ENCODE measurements at regions not wholly inside any gene's neighbourhood (a gene's known extent, or its start where the extent isn't known, plus 50 kb on each side); places are given as distances from the start of the nearest gene placed in this dataset.

DNA sequence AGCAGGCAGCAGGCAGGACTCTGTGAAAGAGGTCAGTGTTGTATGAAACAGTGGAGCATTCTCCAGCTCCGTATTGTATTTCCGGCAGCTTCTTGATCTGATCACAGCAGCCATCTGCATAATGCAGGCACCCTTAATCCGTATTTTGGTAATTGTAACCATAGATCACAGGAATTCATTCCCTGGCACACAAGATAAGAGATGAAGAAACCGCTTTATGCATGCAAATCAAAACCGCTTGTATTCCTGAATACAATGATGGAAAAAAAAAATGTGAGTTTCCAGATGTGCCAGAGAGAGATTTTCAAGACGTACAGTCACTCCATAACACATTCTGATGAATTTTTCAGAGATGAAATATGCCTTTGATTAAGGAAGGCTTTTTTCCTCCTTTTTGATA, 221.3 kb downstream of the ACKR3 start:
- DNase-seq (ENCODE audit: extremely low read depth, low read depth): peak; percentile 76
- no peak for TF ChIP-seq CTCF (IDR thresholded peaks at IDR 0.05; ENCODE audit: low read depth, low read length)

DNA sequence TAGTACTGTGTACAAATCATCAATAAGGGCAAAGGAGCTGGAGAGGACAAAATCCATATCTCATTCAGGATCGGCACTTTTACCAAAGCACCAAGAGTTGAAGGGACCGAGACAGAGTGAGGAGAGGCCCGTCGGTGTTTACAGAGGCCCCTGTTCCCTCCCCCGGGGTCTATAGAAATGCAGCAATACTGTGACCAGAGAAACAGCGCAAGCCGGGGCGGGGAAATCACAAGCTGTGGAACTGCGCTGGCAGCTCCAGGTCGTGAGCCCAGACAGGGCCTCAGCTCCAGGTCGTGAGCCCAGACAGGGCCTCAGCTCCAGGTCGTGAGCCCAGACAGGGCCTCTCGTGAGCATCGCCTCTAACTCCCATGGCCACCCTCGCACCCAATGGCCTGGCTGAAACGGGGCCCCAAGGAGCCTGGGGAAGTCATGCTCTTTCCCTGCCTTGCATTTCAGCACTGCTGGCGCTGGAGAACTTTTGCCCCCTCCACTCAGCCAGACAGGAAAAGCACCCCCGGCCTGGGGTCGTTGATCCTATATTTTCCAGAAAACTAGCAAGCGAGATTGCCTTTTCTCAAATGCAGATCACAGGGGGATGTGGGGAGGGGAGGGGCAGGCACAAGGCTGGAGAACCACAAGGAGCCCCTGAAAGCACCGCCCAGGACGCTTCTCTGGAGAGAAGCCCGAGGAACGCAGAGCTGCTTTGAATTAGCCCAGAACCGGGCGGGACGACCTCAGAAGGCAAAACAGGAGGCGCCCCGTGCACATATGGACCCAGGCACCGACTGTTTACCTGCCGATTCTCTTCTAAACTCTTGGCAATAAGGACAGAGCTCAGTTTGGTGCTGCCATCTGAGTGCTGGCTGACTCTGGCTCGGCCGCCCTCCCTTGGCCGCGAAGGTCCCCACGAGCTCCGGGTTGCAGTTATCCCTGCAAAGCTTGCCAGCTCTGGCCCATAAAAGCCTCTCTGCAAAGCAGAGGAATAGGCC, 223.7 kb downstream of the ACKR3 start:
- TF ChIP-seq CTCF (IDR thresholded peaks at IDR 0.05; ENCODE audit: low read depth, low read length): no peak

DNA sequence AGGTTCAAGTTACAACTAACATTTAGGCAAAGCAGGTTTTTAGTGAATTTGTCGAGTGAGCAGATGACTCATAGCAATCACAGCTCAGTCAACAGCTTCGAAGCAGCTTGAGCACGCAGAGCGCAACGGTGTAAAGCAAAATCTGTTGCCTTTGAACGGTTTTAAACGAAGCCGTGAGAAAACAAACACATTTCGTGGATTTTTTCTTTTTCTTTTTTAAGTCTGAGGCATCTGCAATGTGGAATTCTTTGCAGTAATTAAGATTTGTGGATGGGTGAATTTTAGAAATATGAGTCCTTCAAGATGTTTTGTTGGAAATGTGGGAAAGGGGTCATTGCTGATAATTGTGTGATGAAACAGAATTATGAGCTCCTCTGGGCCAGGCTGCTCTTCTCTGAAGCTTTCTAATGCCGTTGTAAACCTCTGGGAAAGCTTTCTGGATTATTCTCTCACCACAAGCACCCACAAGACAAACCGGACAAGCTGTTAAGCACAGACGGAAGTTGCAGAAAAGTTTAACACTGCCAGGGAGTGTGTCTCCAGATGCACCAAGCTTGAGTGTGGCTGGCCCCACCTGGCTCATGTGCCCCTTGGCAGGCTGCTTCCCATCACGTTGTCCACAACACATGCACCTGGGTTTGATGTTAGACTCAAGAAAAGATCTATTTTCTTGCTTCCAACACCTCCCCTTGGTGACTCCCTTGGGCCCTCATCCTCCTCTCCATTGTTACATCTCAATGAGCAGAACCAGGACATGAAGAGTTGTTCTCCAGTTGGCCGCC, 224.7 kb downstream of the ACKR3 start:
- TF ChIP-seq CTCF (IDR thresholded peaks at IDR 0.05; ENCODE audit: low read depth, low read length): no peak
- DNase-seq (ENCODE audit: extremely low read depth, low read depth): peak; percentile 44

More for the DNA sequence above, 223.7 kb downstream of the ACKR3 start:
- no peak for DNase-seq (ENCODE audit: extremely low read depth, low read depth)

GRCh38 chr2:236795169-236795860, 225.7 kb downstream of the ACKR3 start:
- DNase-seq (ENCODE audit: extremely low read depth, low read depth): peak; percentile 19
- TF ChIP-seq CTCF (IDR thresholded peaks at IDR 0.05; ENCODE audit: low read depth, low read length): no peak

GRCh38 chr2:236795861-236796219, 226.2 kb downstream of the ACKR3 start:
- DNase-seq (ENCODE audit: extremely low read depth, low read depth): no peak
- TF ChIP-seq CTCF (IDR thresholded peaks at IDR 0.05; ENCODE audit: low read depth, low read length): no peak

GRCh38 chr2:236796236-236796635, 226.6 kb downstream of the ACKR3 start:
- DNase-seq (ENCODE audit: extremely low read depth, low read depth): no peak
- TF ChIP-seq CTCF (IDR thresholded peaks at IDR 0.05; ENCODE audit: low read depth, low read length): no peak

Data from AG09319 (cell line).